ENCODE measurements at regions not wholly inside any gene's neighbourhood (a gene's known extent, or its start where the extent isn't known, plus 50 kb on each side); places are given as distances from the start of the nearest gene placed in this dataset.

- no peak for TF ChIP-seq CTCF (IDR thresholded peaks at IDR 0.05)
Observed at GRCh38 chr9:75372499-75373268, 284.4 kb downstream of the OSTF1 start.

- TF ChIP-seq CTCF (IDR thresholded peaks at IDR 0.05) = no peak
Observed at GRCh38 chr9:75376680-75377254, 288.5 kb downstream of the OSTF1 start.

- TF ChIP-seq CTCF (IDR thresholded peaks at IDR 0.05) = no peak
Observed at GRCh38 chr9:75378036-75378435, 289.7 kb downstream of the OSTF1 start.

- TF ChIP-seq CTCF (IDR thresholded peaks at IDR 0.05) = no peak
Observed at GRCh38 chr9:75378926-75379325, 290.6 kb downstream of the OSTF1 start.

- no peak for TF ChIP-seq CTCF (IDR thresholded peaks at IDR 0.05)
Observed at GRCh38 chr9:75382126-75382525, 293.8 kb downstream of the OSTF1 start.

- TF ChIP-seq CTCF (IDR thresholded peaks at IDR 0.05) = no peak
Observed at GRCh38 chr9:75385236-75385635, 296.9 kb downstream of the OSTF1 start.

GRCh38 chr9:75389101-75389500, 300.8 kb downstream of the OSTF1 start:
- TF ChIP-seq CTCF (IDR thresholded peaks at IDR 0.05) = no peak

All from LNCAP (cell line).